GM18868 (cell line): ENCODE measurements at regions not wholly inside any gene's neighbourhood (a gene's known extent, or its start where the extent isn't known, plus 50 kb on each side); places are given as distances from the start of the nearest gene placed in this dataset.
"Not testable (repeated sequence)": the region's sequence is repeated elsewhere in the genome, so short reads cannot be mapped to it uniquely, and the experiment has no call there.

Source experiments
- ATAC-seq: cut with Tn5 transposase; IDR thresholded peaks from one replicate; pipeline ENCODE4 v1.9.1; 2021; ENCODE audit warnings: mild to moderate bottlenecking, moderate library complexity; ENCODE audit not compliant: unreplicated experiment

DNA sequence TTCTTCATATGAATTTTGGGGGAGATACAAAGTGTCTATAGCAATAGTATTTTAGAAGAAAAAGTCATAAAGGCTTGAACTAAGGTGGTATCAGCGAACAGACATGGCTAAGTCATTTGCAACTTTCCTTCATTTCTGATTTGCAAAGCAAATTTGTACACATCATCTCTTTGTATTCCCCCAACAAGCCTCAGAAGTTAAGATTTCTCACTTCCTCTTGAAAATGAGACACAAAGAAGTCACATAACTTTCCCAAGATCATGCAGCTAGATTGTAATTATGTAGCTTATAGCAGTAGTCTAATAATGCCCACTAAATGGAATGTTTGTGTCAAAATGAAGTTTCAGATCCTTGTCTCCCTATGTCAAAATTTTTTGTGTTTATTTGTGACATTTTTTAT, 709.8 kb upstream of the HS3ST1 start:
- peak; percentile 47 for ATAC-seq

DNA sequence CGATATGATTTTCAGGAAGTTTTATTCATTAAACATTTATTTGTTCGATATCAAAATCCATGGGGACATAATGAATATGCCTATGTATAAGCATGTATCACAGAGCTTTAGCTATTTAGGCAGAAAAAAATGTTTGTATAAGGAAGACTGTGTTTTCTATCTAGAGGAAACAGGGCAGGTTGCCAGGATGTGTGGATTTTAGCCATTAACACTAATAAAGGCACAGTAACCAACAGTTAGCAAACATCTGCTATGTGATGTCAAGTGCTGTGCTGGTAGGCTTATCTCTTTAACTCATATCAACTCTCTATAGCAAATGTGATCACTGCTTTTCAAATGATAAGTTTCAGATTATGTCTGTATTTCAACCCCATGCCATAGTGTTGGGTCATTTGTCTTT, 708.9 kb upstream of the HS3ST1 start:
- no peak for ATAC-seq

GRCh38 chr4:12126474-12126873, 697.8 kb upstream of the HS3ST1 start:
- no peak for ATAC-seq

DNA sequence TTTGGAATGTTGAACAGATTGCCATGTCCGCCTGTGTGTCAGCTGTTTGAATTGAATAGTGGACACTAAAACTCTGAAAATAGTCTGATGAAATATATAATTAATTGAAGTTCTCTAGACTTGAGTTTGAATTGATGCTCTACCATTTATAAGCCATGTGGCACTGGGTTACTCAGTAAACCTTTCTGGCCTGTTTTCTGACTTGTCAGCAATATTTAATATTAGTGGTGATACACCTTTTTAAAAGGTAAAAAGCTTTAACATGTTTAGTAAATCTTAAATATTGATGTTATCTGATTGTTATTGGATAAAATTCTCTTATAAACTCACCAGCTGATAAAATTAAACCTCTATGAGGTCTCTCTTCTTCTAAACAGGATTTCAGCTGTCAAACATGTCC, 695.4 kb upstream of the HS3ST1 start:
- ATAC-seq, result no peak

GRCh38 chr4:12123707-12124106, 695.0 kb upstream of the HS3ST1 start:
- ATAC-seq, result no peak

DNA sequence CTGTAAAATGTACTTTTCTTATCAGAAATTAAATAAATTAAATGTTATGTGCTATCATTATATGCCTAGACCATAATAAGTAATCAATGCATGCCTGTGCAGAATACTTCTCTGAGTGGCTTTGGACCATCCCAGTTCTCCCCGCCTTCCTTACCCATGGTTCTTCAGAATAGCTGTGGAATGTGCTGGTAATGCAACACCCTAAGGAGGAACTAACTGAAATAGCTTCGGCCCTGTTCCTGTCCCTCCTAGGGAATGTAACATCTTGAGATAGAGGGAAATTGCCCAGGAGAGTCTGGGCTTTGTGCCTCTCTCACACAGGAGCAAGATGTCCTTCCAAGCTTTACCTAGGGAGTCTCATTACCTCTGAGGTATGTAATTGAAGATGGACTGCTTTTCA, 693.6 kb upstream of the HS3ST1 start:
- ATAC-seq, result no peak

DNA sequence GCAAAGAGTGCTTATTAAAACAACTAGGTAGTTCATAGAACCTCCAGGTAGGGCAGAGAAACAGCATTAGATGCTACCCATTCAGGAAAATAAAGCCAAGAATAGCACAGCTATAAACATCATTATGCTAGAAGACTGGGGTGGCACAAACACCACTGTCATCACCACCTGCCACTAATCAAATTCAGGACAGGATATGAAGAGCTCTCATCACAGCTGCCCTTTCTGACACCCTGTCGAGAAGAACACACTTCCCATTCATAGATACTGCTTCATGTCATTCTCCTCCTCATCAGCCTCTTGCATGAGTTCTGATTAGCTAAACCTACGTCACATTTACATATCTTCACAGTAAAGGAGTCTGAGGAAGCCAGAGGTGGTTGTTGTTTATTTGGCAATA, 692.3 kb upstream of the HS3ST1 start:
- no peak for ATAC-seq

- ATAC-seq, result peak; percentile 84
Measured at GRCh38 chr4:12118651-12119213, 690.0 kb upstream of the HS3ST1 start.

GRCh38 chr4:12116009-12116552, 687.4 kb upstream of the HS3ST1 start:
- ATAC-seq, result no peak

- ATAC-seq, result no peak
Measured at GRCh38 chr4:12110627-12111026, 681.9 kb upstream of the HS3ST1 start.

- ATAC-seq, result not testable (repeated sequence)
Measured at GRCh38 chr4:12109056-12109455, 680.4 kb upstream of the HS3ST1 start.

DNA sequence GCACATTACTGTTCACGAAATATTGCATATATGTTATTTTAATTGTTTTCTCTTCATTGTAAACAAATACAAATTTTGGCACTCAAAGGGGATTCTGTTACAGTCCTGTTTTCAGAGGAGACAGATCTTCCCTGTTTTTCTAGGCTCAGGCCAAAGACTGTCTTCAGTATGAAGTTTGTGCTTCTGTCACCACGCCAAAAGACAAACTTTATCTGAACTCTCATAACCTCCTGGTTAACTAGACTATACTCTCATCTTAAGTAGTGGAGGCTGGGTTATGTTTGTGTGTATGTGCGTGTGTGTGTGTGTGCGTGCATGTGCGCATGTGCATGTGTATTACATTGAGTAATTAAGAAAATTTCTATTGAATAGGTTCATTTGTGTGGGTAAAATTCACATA, 676.8 kb upstream of the HS3ST1 start:
- ATAC-seq, result no peak

- ATAC-seq, result not testable (repeated sequence)
Measured at GRCh38 chr4:12089920-12090319, 661.2 kb upstream of the HS3ST1 start.

DNA sequence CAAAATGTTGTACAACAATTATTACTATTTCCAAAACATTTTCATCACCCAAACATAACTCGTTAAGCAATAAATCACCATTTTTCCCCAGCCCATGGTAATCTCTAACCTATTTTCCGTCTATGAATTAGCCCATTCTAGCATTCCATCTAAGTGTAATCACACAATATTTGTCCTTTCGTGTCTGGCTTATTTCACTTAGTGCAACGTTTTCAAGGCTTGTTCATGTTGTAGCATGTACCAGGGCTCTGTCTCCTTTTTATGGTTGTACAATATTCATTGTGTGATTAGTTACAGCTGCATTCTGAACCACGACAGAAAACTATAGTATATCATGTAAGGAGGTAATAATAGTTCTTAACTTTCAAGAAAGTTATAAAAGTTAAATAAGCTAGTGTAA, 656.0 kb upstream of the HS3ST1 start:
- no peak for ATAC-seq

GRCh38 chr4:12071316-12071715, 642.6 kb upstream of the HS3ST1 start:
- ATAC-seq, result no peak

DNA sequence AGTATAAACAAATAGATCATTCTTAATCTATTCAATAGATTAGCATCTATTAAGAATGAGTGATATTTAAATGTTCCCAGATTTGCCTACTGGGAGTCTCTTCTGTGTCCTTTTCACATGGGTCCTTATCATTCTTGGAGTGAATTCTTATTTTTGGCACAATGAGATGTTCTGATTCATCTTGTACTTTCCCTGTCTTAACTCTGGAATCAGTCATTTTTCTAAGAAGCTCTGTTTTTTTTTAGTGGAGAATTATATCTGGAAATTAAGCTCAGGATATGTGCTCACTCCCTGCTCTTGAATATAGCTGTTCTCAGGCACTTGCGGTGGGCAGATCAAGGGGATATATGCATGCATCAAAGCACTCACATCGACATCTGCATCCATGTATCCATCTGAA, 625.3 kb upstream of the HS3ST1 start:
- no peak for ATAC-seq

- ATAC-seq, result no peak
Measured at GRCh38 chr4:12053556-12053955, 624.9 kb upstream of the HS3ST1 start.

GRCh38 chr4:12050357-12050756, 621.7 kb upstream of the HS3ST1 start:
- no peak for ATAC-seq

DNA sequence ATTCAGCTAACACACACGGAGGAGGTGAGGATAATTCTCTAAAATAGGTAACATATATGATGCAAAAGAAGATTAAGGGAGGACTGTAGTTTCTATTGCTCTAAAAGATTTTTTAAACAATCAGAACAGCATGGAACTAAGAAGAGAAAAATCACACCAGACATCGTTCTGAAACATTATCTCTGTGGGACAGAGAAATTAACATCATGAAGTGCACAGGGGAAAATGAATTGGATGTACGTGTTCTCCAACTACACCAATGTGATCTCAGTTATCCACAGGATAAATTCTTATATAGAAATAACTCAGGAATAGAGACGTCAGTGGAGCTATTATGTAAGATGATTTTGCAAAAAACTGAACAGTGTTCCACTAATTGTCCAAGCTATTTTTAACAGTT, 614.1 kb upstream of the HS3ST1 start:
- ATAC-seq, result no peak

- ATAC-seq, result no peak
Measured at GRCh38 chr4:12041828-12042227, 613.1 kb upstream of the HS3ST1 start.

- ATAC-seq, result no peak
Measured at GRCh38 chr4:12036450-12036849, 607.8 kb upstream of the HS3ST1 start.

DNA sequence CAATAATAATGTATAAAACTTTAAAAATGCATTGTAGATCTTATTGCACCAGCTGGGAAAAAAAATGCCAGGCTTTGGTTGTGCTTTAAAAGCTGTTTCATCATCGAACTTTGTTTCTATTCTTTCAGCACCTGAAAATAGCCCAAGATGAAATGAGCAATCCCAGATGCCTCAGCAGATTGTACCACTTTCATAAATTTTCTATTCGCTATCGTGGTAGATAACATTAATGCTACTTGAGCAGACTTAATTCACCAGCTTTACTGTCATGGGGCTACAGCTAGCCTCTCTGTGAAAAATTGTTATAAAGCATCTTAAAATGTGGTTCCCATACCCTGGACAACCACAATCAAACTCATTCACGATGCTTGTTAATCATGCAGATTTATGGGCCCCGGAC, 599.6 kb upstream of the HS3ST1 start:
- no peak for ATAC-seq

GRCh38 chr4:12022409-12022808, 593.7 kb upstream of the HS3ST1 start:
- no peak for ATAC-seq
